ENCODE measurements at regions not wholly inside any gene's neighbourhood (a gene's known extent, or its start where the extent isn't known, plus 50 kb on each side); places are given as distances from the start of the nearest gene placed in this dataset.

- TF ChIP-seq POLR2A (IDR thresholded peaks at IDR 0.05) = no peak
- no peak for TF ChIP-seq CTCF (IDR thresholded peaks at IDR 0.05)
Observed at GRCh38 chr10:83522881-83523386, 616.4 kb upstream of the GHITM start.

All from uterus (tissue), 2 donors.